Thyroid gland (tissue), 4 donors: ENCODE measurements at regions not wholly inside any gene's neighbourhood (a gene's known extent, or its start where the extent isn't known, plus 50 kb on each side); places are given as distances from the start of the nearest gene placed in this dataset.

Source experiments
- CTCF ChIP-seq, 6 experiments: fragments of 200-600 bp in 3 of 6; fragments of 450-650 bp in 3 of 6; sonication (generic) in 3 of 6; IDR thresholded peaks; one replicate each; pipeline ENCODE4 v1.5.1; 2016 to 2019; ENCODE audit warnings: antibody characterized with exemption in 6 of 6, mild to moderate bottlenecking in 2 of 6, inconsistent platforms in 1 of 6, moderate library complexity in 1 of 6
- POLR2A ChIP-seq, 2 donors: fragments of 450-650 bp; IDR thresholded peaks; one replicate each; pipeline ENCODE4 v1.6.1; 2017; ENCODE audit warnings: antibody characterized with exemption in 2 of 2, mild to moderate bottlenecking in 2 of 2, moderate library complexity in 1 of 2

GRCh38 chr1:242946206-242946605 is 308.9 kb downstream of the CEP170 start:
- no peak for TF ChIP-seq CTCF (IDR thresholded peaks at IDR 0.05)
- TF ChIP-seq POLR2A (IDR thresholded peaks at IDR 0.05) = no peak
